ENCODE measurements at regions not wholly inside any gene's neighbourhood (a gene's known extent, or its start where the extent isn't known, plus 50 kb on each side); places are given as distances from the start of the nearest gene placed in this dataset.

DNA sequence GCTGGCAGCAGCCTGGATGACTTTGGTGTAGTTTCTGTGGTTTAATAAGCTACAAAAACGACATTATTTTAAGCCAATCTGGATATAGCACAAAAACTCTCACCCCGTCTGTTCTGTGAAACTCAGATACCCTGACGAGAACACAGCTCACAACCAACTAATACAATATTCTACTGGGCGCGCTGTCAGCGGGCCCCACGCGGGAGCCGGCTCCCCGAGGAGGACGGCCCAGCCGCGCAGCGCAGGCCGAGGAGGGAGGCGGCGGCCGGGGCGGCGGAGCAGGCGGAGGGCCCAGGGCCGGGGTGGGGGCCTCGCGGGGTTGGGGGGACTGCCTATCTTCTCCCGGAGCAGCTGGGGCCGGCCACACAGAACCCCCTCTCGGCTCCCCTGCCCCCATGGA lies 87.2 kb upstream of the POU3F1 start:
- TF ChIP-seq CTCF (IDR thresholded peaks at IDR 0.05 in 8 of 11, conservative IDR thresholded peaks at IDR 0.05 in 3 of 11) (no peak), POLR2AphosphoS5 (IDR thresholded peaks at IDR 0.05) (no peak), POLR2A (IDR thresholded peaks at IDR 0.05) (no peak)

All from spleen (tissue), 7 donors.